ENCODE measurements at regions not wholly inside any gene's neighbourhood (a gene's known extent, or its start where the extent isn't known, plus 50 kb on each side); places are given as distances from the start of the nearest gene placed in this dataset.
"Not testable (repeated sequence)": the region's sequence is repeated elsewhere in the genome, so short reads cannot be mapped to it uniquely, and the experiment has no call there.

DNA sequence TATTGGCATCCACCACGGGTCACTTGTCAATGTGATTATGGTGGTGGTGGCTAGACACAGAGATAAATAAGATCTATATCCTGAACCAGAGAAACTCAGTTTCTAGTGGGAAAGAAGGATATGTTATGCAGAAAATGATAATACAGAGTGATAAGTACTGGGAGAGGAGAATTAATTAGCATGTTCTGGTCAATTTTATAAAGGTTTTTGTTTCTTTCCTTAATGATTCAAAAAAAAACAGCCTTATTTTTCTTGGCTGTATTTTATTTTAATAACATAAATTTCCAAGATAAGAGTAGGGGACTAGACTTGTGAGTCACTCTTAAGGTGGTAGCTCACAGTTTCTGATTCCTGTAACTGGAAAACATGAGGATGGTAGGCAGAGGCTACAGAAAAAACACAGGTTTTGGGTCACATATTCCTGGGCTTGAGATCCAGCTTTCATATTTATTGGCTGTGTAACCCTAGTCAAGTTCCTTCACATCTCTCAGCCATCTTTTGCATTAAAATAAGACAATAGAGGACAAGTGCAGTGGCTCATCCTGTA is 350.3 kb upstream of the RPS23 start:
- Histone ChIP-seq H3K4me1 (peaks cover 4% of the 10 kb centered on the region; the same call in 1 of the 3 replicates), H3K4me3 (no peak overlapping the region), H3K9me3 (0 out of 3 replicates have a peak, but pooled peaks cover 4% of the 10 kb centered on the region), H3K27ac (no peak overlapping the region), H3K4me2 (no peak overlapping the region)
- no peak for DNase-seq (ENCODE audit: low read depth in 1 of 2, low spot score in 1 of 2)
- POLR2A ChIA-PET, result no interaction called here
- 24% methylated on average over 1 of the region's 1 CpG for WGBS (ENCODE audit: missing lambda C conversion rate)
- FAIRE-seq, result no peak
- CTCF ChIA-PET, result no interaction called here
- TF ChIP-seq PHF8 (IDR thresholded peaks at IDR 0.05; ENCODE audit: borderline replicate concordance, low read depth) (no peak), ZNF302 (CRISPR knock-in tag; IDR thresholded peaks at IDR 0.05) (no peak), BHLHE40 (IDR thresholded peaks at IDR 0.05; ENCODE audit: low read depth, low read length) (no peak), MYC (IDR thresholded peaks at IDR 0.05; ENCODE audit: borderline replicate concordance, low read length) (no peak), ZFP36 (IDR thresholded peaks at IDR 0.05; ENCODE audit: borderline replicate concordance, partially characterized antibody) (no peak), MAFK (IDR thresholded peaks at IDR 0.05; ENCODE audit: partially characterized antibody) (no peak), RNF2 (IDR thresholded peaks at IDR 0.05; ENCODE audit: borderline replicate concordance, low read depth) (no peak), EP300 (IDR thresholded peaks at IDR 0.05) (no peak), EHF (CRISPR knock-in tag; IDR thresholded peaks at IDR 0.05) (no peak), RAD21 (conservative IDR thresholded peaks at IDR 0.05 in 1 of 2, IDR thresholded peaks at IDR 0.05 in 1 of 2) (no peak), FOXS1 (CRISPR knock-in tag; IDR thresholded peaks at IDR 0.05) (no peak), KDM1A (IDR thresholded peaks at IDR 0.05; ENCODE audit: low read depth) (no peak), CHD2 (IDR thresholded peaks at IDR 0.05; ENCODE audit: low read length, partially characterized antibody) (no peak), ZSCAN20 (CRISPR knock-in tag; IDR thresholded peaks at IDR 0.05) (no peak), HOXB5 (CRISPR knock-in tag; IDR thresholded peaks at IDR 0.05) (no peak), GATA3 (IDR thresholded peaks at IDR 0.05; ENCODE audit: borderline replicate concordance) (no peak)
- TF ChIP-seq, protein P1, sequence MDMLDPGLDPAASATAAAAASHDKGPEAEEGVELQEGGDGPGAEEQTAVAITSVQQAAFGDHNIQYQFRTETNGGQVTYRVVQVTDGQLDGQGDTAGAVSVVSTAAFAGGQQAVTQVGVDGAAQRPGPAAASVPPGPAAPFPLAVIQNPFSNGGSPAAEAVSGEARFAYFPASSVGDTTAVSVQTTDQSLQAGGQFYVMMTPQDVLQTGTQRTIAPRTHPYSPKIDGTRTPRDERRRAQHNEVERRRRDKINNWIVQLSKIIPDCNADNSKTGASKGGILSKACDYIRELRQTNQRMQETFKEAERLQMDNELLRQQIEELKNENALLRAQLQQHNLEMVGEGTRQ (IDR thresholded peaks at IDR 0.05), result no peak
- TF ChIP-seq, protein P2, sequence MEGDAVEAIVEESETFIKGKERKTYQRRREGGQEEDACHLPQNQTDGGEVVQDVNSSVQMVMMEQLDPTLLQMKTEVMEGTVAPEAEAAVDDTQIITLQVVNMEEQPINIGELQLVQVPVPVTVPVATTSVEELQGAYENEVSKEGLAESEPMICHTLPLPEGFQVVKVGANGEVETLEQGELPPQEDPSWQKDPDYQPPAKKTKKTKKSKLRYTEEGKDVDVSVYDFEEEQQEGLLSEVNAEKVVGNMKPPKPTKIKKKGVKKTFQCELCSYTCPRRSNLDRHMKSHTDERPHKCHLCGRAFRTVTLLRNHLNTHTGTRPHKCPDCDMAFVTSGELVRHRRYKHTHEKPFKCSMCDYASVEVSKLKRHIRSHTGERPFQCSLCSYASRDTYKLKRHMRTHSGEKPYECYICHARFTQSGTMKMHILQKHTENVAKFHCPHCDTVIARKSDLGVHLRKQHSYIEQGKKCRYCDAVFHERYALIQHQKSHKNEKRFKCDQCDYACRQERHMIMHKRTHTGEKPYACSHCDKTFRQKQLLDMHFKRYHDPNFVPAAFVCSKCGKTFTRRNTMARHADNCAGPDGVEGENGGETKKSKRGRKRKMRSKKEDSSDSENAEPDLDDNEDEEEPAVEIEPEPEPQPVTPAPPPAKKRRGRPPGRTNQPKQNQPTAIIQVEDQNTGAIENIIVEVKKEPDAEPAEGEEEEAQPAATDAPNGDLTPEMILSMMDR (IDR thresholded peaks at IDR 0.05), result no peak
- TF ChIP-seq, protein P3, sequence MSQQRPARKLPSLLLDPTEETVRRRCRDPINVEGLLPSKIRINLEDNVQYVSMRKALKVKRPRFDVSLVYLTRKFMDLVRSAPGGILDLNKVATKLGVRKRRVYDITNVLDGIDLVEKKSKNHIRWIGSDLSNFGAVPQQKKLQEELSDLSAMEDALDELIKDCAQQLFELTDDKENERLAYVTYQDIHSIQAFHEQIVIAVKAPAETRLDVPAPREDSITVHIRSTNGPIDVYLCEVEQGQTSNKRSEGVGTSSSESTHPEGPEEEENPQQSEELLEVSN (IDR thresholded peaks at IDR 0.05; ENCODE audit: borderline replicate concordance, low read depth), result no peak
- TF ChIP-seq, protein P4, sequence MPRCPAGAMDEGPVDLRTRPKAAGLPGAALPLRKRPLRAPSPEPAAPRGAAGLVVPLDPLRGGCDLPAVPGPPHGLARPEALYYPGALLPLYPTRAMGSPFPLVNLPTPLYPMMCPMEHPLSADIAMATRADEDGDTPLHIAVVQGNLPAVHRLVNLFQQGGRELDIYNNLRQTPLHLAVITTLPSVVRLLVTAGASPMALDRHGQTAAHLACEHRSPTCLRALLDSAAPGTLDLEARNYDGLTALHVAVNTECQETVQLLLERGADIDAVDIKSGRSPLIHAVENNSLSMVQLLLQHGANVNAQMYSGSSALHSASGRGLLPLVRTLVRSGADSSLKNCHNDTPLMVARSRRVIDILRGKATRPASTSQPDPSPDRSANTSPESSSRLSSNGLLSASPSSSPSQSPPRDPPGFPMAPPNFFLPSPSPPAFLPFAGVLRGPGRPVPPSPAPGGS (IDR thresholded peaks at IDR 0.05), result no peak
- no peak for ATAC-seq

DNA sequence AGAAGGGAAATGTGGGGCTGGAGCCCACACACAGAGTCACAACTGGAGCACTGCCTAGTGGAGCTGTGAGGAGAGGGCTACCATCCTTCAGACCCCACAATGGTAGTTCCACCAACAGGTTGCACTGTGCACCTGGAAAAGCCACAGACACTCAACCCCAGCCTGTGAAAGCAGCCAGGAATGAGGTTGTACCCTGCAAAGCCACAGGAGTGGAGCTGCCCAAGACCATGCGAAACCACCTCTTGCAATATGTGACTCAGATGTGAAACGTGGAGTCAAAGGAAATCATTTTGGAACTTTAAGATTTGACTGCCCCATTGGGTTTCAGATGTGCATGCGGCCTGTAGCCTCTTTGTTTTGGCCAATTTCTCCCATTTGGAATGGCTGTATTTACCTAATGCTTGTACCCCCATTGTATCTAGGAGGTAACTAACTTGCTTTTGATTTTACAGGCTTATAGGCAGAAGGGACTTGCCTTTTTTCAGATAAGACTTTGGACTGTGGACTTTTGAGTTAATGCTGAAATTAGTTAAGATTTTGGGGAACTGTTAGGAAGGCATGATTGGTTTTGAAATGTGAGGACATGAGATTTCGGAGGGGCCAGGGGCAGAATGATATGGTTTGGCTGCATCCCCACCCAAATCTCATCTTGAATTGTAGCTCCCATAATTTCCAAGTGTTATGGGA is 348.9 kb upstream of the RPS23 start:
- H3K4me1 ChIP-seq; H3K9me3 ChIP-seq; DNase-seq (ENCODE audit: low read depth in 1 of 2, low spot score in 1 of 2); ATAC-seq; H3K4me3 ChIP-seq; FAIRE-seq; H3K27ac ChIP-seq; CTCF ChIA-PET; H3K4me2 ChIP-seq; POLR2A ChIA-PET: not testable (repeated sequence)
- 64% methylated on average over 4 of the region's 4 CpGs for WGBS (ENCODE audit: missing lambda C conversion rate)

DNA sequence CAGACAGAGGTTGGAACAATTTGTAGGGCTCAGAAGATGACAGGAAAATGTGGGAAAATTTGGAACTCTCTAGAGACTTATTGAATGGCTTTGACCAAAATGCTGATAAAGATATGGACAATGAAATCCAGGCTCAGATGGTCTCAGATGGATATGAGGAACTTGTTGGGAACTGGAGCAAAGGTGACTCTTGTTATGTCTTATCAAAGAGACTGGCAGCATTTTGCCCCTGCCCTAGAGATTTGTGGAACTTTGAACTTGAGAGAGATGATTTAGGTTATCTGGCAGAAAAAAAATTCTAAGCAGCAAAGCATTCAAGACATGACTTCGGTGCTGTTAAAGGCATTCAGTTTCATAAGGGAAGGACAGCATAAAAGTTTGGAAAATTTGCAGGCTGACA is 347.9 kb upstream of the RPS23 start:
- H3K4me3 ChIP-seq; H3K27ac ChIP-seq; FAIRE-seq; DNase-seq (ENCODE audit: low read depth in 1 of 2, low spot score in 1 of 2); CTCF ChIA-PET; ATAC-seq; H3K4me2 ChIP-seq; H3K9me3 ChIP-seq; H3K4me1 ChIP-seq; POLR2A ChIA-PET: not testable (repeated sequence)
- WGBS (ENCODE audit: missing lambda C conversion rate), result 12% methylated on average over 1 of the region's 1 CpG
